Activated CD4-positive, alpha-beta T cell treated with anti-CD3 and anti-CD28 coated beads for 36 hours (primary cell): ENCODE measurements at regions not wholly inside any gene's neighbourhood (a gene's known extent, or its start where the extent isn't known, plus 50 kb on each side); places are given as distances from the start of the nearest gene placed in this dataset.

Experiments used
- ATAC-seq: fragments of 200-7000 bp; cut with Tn5 transposase; one replicate; pipeline ENCODE4 v1.10.0; 2021; ENCODE audit warnings: mild to moderate bottlenecking, moderate library complexity
- CTCF ChIA-PET: fragments of 350-600 bp; sonication (Branson Sonifier 250); formaldehyde crosslinking; loops from one replicate; lab custom pipeline; 2021; ENCODE audit warnings: antibody characterized with exemption; lab: Charles Lee
- POLR2A ChIA-PET: fragments of 350-600 bp; sonication (Branson Sonifier 250); formaldehyde crosslinking; loops from one replicate; lab custom pipeline; 2021; ENCODE audit warnings: antibody characterized with exemption, inconsistent platforms; lab: Charles Lee
- DNase-seq: peaks from one replicate; pipeline ENCODE4 v3.0.0-alpha.2; 2020
- H3K27ac Mint-ChIP-seq: one replicate; pipeline ENCODE4 v1.8.0; 2021; ENCODE audit warnings: mixed read lengths
- H3K27me3 Mint-ChIP-seq: one replicate; pipeline ENCODE4 v1.8.0; 2021; ENCODE audit warnings: mixed read lengths
- H3K36me3 Mint-ChIP-seq: one replicate; pipeline ENCODE4 v1.8.0; 2021; ENCODE audit warnings: low read depth, mixed read lengths
- H3K4me1 Mint-ChIP-seq: one replicate; pipeline ENCODE4 v1.8.0; 2021; ENCODE audit warnings: mixed read lengths
- H3K4me3 Mint-ChIP-seq: one replicate; pipeline ENCODE4 v1.8.0; 2021; ENCODE audit warnings: mild to moderate bottlenecking, moderate library complexity, mixed read lengths
- H3K9me3 Mint-ChIP-seq: one replicate; pipeline ENCODE4 v1.8.0; 2021; ENCODE audit warnings: low read depth, mixed read lengths
- intact Hi-C, 2 experiments: fragments of 100-400 bp; cut with DNase I in 1 of 2; cut with micrococcal nuclease in 1 of 2; formaldehyde crosslinking; loops; one replicate each; pipeline versions ENCODE4 v1.14.2 to v1.15.1; 2022 to 2024; cut with DNase I, micrococcal nuclease

DNA sequence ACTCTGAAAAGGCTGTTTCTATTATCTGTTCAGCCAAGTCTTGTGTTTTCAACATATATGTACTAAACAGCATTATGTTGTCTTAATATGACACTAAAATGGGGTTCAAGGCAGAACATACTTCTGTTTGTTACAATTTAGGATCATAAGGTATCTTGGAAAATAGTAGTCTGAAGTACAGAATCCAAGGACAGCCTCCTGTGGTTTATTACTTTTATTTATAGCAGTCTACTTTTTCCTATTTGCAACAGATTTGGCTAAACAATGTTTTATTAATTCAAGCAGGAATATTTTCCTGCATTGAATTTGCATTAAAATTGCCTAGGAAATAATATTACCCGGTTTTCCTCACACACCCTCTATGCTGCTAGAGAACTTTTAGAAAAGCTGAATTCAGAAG, 67.7 kb downstream of the PLEKHG1 start:
- ChIA-PET CTCF (no interaction called here), POLR2A (interaction anchor here (1.0 kb wide), 1 partner anchor 24 kb away, joined by 4 read pairs; no protein-coding TSS in a partner anchor)
- ATAC-seq = no peak
- H3K27me3 Mint-ChIP-seq = peaks cover 9% of the 10 kb centered on the region
- H3K4me1 Mint-ChIP-seq = peaks cover 13% of the 10 kb centered on the region
- peaks cover 1% of the 10 kb centered on the region for H3K36me3 Mint-ChIP-seq
- intact Hi-C loops = no loop called here
- no peak overlapping the region for H3K4me3 Mint-ChIP-seq
- peak overlapping the region; percentile 69 for H3K27ac Mint-ChIP-seq
- no peaks in the 10 kb centered on the region for H3K9me3 Mint-ChIP-seq
- no peak for DNase-seq

DNA sequence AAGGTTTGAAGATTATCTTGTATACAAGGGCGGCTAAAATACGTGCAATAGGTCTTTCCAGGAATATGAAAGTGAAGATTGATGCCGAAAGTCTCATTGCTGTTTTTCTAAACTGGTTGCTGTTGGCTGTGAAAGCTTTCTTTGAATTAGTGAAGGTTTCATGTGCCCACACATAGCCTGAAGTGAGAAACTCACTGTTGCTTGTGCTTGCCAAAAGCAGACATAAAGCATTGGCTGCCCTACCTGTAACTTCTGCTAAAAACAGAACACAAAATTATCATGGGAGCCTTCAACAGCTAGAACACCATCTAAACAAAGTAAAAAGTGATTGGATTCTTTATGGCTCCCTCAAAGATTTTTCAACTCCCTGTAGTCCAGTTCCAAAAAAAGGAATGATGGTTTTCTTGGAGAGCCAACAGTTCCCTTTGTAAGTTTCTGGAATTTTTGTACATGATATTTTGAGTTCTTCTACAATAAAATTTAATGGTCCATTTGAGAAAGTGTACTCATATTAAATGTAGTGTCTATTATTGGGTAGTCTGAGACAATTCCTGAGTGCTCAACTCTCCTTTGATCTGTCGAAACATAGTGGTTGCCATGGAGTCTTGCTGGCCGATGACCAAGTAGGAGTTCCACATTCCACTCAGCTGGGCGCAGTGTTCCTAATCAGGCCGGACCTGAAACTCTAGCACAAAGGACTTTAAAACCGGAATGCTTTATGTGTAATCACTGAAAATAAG, 68.5 kb downstream of the PLEKHG1 start:
- H3K4me3 Mint-ChIP-seq = no peak overlapping the region
- CTCF ChIA-PET = interaction anchor here (1.1 kb wide), 1 partner anchor 10 kb away, joined by 6 read pairs; no protein-coding TSS in a partner anchor

GRCh38 chr6:150668900-150669302, 69.2 kb downstream of the PLEKHG1 start:
- H3K4me1 Mint-ChIP-seq = peaks cover 13% of the 10 kb centered on the region
- no peaks in the 10 kb centered on the region for H3K9me3 Mint-ChIP-seq
- no peak overlapping the region for H3K4me3 Mint-ChIP-seq
- H3K27me3 Mint-ChIP-seq = peaks cover 9% of the 10 kb centered on the region
- POLR2A ChIA-PET = no interaction called here
- ATAC-seq = no peak
- no peaks in the 10 kb centered on the region for H3K36me3 Mint-ChIP-seq
- DNase-seq = no peak
- no peak overlapping the region for H3K27ac Mint-ChIP-seq
- intact Hi-C loops = no loop called here
- CTCF ChIA-PET = interaction anchor here (1.1 kb wide), 1 partner anchor 10 kb away, joined by 6 read pairs; no protein-coding TSS in a partner anchor

More for the DNA sequence above, 68.5 kb downstream of the PLEKHG1 start:
- Mint-ChIP-seq H3K27ac (peak overlapping the region; percentile 69), H3K27me3 (peaks cover 10% of the 10 kb centered on the region), H3K36me3 (peaks cover 1% of the 10 kb centered on the region), H3K4me1 (peaks cover 13% of the 10 kb centered on the region), H3K9me3 (no peaks in the 10 kb centered on the region)
- POLR2A ChIA-PET = interaction anchor here (0.8 to 1.0 kb wide), 2 partner anchors 25 to 995 kb away, joined by 3 to 4 read pairs; no protein-coding TSS in a partner anchor
- peak; percentile 71 for ATAC-seq
- intact Hi-C loops = no loop called here
- no peak for DNase-seq

- ATAC-seq = no peak
- Mint-ChIP-seq H3K9me3 (no peaks in the 10 kb centered on the region), H3K36me3 (no peaks in the 10 kb centered on the region), H3K27ac (no peak overlapping the region), H3K4me3 (no peak overlapping the region), H3K4me1 (peaks cover 20% of the 10 kb centered on the region), H3K27me3 (peaks cover 7% of the 10 kb centered on the region)
- DNase-seq = peak; percentile 39
- intact Hi-C loops = no loop called here
- ChIA-PET POLR2A (no interaction called here), CTCF (no interaction called here)
Measured at GRCh38 chr6:150670311-150670710, 70.6 kb downstream of the PLEKHG1 start.

DNA sequence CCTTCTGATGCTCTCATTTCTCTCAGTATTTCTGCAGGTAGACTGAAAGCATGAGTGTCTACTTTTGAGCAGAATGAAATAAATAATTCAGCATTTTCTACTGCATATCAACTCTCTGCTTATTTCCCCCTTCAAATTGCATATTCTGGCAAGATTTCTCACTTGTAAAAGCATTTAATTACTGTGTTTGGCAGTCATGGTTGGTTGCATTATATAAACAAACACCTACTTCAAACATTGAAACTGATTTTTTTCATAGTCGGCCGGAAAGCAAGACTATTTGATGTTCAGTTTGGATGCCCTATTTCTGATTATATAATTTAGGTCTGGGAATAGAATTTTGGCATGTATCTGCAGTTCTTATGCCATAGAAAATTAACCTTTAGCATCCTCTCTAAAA, 73.1 kb downstream of the PLEKHG1 start:
- CTCF ChIA-PET = no interaction called here
- peaks cover 12% of the 10 kb centered on the region for H3K27me3 Mint-ChIP-seq
- POLR2A ChIA-PET = no interaction called here
- H3K4me1 Mint-ChIP-seq = peaks cover 17% of the 10 kb centered on the region
- intact Hi-C loops = no loop called here
- H3K27ac Mint-ChIP-seq = no peak overlapping the region
- ATAC-seq (no peak), DNase-seq (no peak)
- no peaks in the 10 kb centered on the region for H3K36me3 Mint-ChIP-seq
- H3K9me3 Mint-ChIP-seq = no peaks in the 10 kb centered on the region
- H3K4me3 Mint-ChIP-seq = no peak overlapping the region

- Mint-ChIP-seq H3K4me3 (no peak overlapping the region), H3K27me3 (peaks cover 9% of the 10 kb centered on the region), H3K9me3 (no peaks in the 10 kb centered on the region), H3K27ac (no peak overlapping the region), H3K4me1 (peaks cover 11% of the 10 kb centered on the region), H3K36me3 (no peaks in the 10 kb centered on the region)
- ChIA-PET POLR2A (no interaction called here), CTCF (interaction anchor here (0.5 to 1.1 kb wide), 3 partner anchors 11 to 95 kb away, joined by 3 read pairs; no protein-coding TSS in a partner anchor)
- no peak for DNase-seq
- ATAC-seq = no peak
- intact Hi-C loops = no loop called here
Measured at GRCh38 chr6:150673720-150674346, 74.1 kb downstream of the PLEKHG1 start.

DNA sequence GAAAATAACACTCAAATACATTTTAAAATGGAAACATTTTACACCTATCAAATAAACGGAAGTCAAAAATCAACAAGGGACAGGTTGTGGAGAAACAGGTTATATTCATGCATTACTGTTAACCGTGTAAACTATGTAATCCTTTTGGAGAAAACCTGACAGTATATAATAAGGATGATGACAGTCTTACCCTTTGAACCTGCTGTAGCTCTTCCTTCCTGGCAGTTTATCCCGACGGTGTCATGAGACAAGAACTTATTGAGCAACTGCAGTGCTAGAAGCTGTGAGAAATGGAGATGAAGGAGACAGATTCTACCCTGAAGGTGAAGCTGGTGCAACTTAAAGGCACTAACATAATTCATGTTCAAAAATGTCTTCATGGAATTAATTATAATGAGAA, 76.7 kb downstream of the PLEKHG1 start:
- ATAC-seq (no peak), DNase-seq (no peak)
- peaks cover 8% of the 10 kb centered on the region for H3K4me1 Mint-ChIP-seq
- intact Hi-C loops = no loop called here
- H3K27ac Mint-ChIP-seq = no peak overlapping the region
- H3K36me3 Mint-ChIP-seq = no peaks in the 10 kb centered on the region
- POLR2A ChIA-PET = no interaction called here
- no peaks in the 10 kb centered on the region for H3K9me3 Mint-ChIP-seq
- CTCF ChIA-PET = interaction anchor here (0.6 to 1.6 kb wide), 3 partner anchors 10 to 324 kb away, joined by 3 to 5 read pairs (median 3); no protein-coding TSS in a partner anchor
- peaks cover 9% of the 10 kb centered on the region for H3K27me3 Mint-ChIP-seq
- no peak overlapping the region for H3K4me3 Mint-ChIP-seq

- H3K9me3 Mint-ChIP-seq = no peaks in the 10 kb centered on the region
- ChIA-PET POLR2A (no interaction called here), CTCF (interaction anchor here (0.6 to 1.6 kb wide), 2 partner anchors 9 to 324 kb away, joined by 3 to 5 read pairs; no protein-coding TSS in a partner anchor)
- peaks cover 7% of the 10 kb centered on the region for H3K27me3 Mint-ChIP-seq
- intact Hi-C loops = no loop called here
- H3K36me3 Mint-ChIP-seq = no peaks in the 10 kb centered on the region
- DNase-seq (no peak), ATAC-seq (no peak)
- H3K27ac Mint-ChIP-seq = no peak overlapping the region
- H3K4me3 Mint-ChIP-seq = no peak overlapping the region
- H3K4me1 Mint-ChIP-seq = peaks cover 8% of the 10 kb centered on the region
Measured at GRCh38 chr6:150676772-150677171, 77.1 kb downstream of the PLEKHG1 start.

GRCh38 chr6:150680510-150680909, 80.8 kb downstream of the PLEKHG1 start:
- no peak overlapping the region for H3K27ac Mint-ChIP-seq
- H3K36me3 Mint-ChIP-seq = no peaks in the 10 kb centered on the region
- ChIA-PET POLR2A (no interaction called here), CTCF (no interaction called here)
- intact Hi-C loops = no loop called here
- H3K4me3 Mint-ChIP-seq = no peak overlapping the region
- DNase-seq (no peak), ATAC-seq (no peak)
- no peaks in the 10 kb centered on the region for H3K9me3 Mint-ChIP-seq
- H3K27me3 Mint-ChIP-seq = peaks cover 5% of the 10 kb centered on the region
- no peaks in the 10 kb centered on the region for H3K4me1 Mint-ChIP-seq

- peaks cover 5% of the 10 kb centered on the region for H3K27me3 Mint-ChIP-seq
- intact Hi-C loops = no loop called here
Measured at GRCh38 chr6:150681578-150682395, 82.1 kb downstream of the PLEKHG1 start.

DNA sequence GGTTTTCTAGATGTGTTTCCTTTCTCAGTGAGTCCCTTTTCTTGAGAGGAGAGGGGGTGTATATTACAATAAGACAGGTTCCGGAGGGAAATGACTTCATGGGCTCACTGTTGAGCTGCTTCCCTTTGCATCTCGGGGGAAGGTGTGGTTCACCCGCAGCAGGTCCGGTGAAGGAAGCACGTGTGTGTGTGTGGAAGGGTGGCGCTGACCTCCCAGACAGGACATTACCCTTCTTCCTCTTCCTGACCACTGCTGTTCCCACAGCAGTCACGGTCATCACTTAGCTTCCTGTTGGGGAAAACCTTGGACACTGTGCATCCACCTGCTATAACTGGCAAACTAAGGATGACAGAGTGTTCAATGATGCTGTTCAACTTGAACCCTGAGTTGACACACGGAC, 83.6 kb downstream of the PLEKHG1 start:
- H3K27ac Mint-ChIP-seq = no peak overlapping the region
- POLR2A ChIA-PET = no interaction called here
- no peak overlapping the region for H3K4me3 Mint-ChIP-seq
- CTCF ChIA-PET = interaction anchor here (0.6 to 0.9 kb wide), 2 partner anchors 265 to 572 kb away, joined by 3 to 4 read pairs; no protein-coding TSS in a partner anchor
- no peaks in the 10 kb centered on the region for H3K4me1 Mint-ChIP-seq
- intact Hi-C loops = no loop called here
- DNase-seq (no peak), ATAC-seq (peak; percentile 15)
- no peaks in the 10 kb centered on the region for H3K27me3 Mint-ChIP-seq
- no peaks in the 10 kb centered on the region for H3K9me3 Mint-ChIP-seq
- no peaks in the 10 kb centered on the region for H3K36me3 Mint-ChIP-seq

More at GRCh38 chr6:150681578-150682395, 82.1 kb downstream of the PLEKHG1 start:
- Mint-ChIP-seq H3K4me3 (no peak overlapping the region), H3K4me1 (no peaks in the 10 kb centered on the region), H3K27ac (no peak overlapping the region), H3K36me3 (no peaks in the 10 kb centered on the region), H3K9me3 (no peaks in the 10 kb centered on the region)
- POLR2A ChIA-PET = no interaction called here
- ATAC-seq (no peak), DNase-seq (no peak)
- CTCF ChIA-PET = no interaction called here
